OCI-LY1 (cell line): ENCODE measurements at regions not wholly inside any gene's neighbourhood (a gene's known extent, or its start where the extent isn't known, plus 50 kb on each side); places are given as distances from the start of the nearest gene placed in this dataset.

ENCODE experiments used
- H2AFZ ChIP-seq: fragments of 200-600 bp; sonication (generic), shearing (Covaris generic); 2 replicates; pipeline ENCODE4 v1.6.0; 2014; ENCODE audit warnings: antibody characterized with exemption, mild to moderate bottlenecking, low read length
- H3F3A ChIP-seq: fragments of 200-600 bp; sonication (generic), shearing (Covaris generic); 2 replicates; pipeline ENCODE4 v1.6.0; 2014; ENCODE audit warnings: mild to moderate bottlenecking, antibody characterized with exemption, low read length, moderate library complexity; ENCODE audit not compliant: insufficient read depth
- H3K27ac ChIP-seq: fragments of 200-600 bp; sonication (generic); 2 replicates; pipeline ENCODE4 v1.5.1; 2014; ENCODE audit warnings: low read length, mixed run types, mild to moderate bottlenecking, low read depth; ENCODE audit not compliant: poor library complexity, severe bottlenecking
- H3K27me3 ChIP-seq: fragments of 200-600 bp; sonication (generic); 2 replicates; pipeline ENCODE4 v1.6.0; 2014; ENCODE audit warnings: antibody characterized with exemption, mild to moderate bottlenecking, low read length, moderate library complexity; ENCODE audit not compliant: insufficient read depth
- H3K36me3 ChIP-seq: fragments of 200-600 bp; sonication (generic); 2 replicates; pipeline ENCODE4 v1.6.1; 2014; ENCODE audit warnings: mild to moderate bottlenecking, antibody characterized with exemption, low read length, moderate library complexity, mixed read lengths; ENCODE audit not compliant: insufficient read depth
- H3K4me1 ChIP-seq: fragments of 200-600 bp; sonication (generic); 2 replicates; pipeline ENCODE4 v1.5.1; 2014; ENCODE audit warnings: mild to moderate bottlenecking, low read length, moderate library complexity; ENCODE audit not compliant: insufficient read depth, severe bottlenecking
- H3K4me2 ChIP-seq: fragments of 200-600 bp; sonication (generic), shearing (Covaris generic); 2 replicates; pipeline ENCODE4 v1.6.1; 2014; ENCODE audit warnings: low read length
- H3K4me3 ChIP-seq: fragments of 200-600 bp; sonication (generic); 2 replicates; pipeline ENCODE4 v1.5.1; 2014; ENCODE audit warnings: low read length, low read depth, mild to moderate bottlenecking, mixed read lengths; ENCODE audit not compliant: poor library complexity, severe bottlenecking
- H3K79me2 ChIP-seq: fragments of 200-600 bp; shearing (Covaris generic); 2 replicates; pipeline ENCODE4 v1.6.1; 2016; ENCODE audit warnings: mixed run types, low read length, mixed read lengths; ENCODE audit not compliant: insufficient read depth
- H3K9ac ChIP-seq: fragments of 200-600 bp; sonication (generic), shearing (Covaris generic); 2 replicates; pipeline ENCODE4 v1.6.1; 2014; ENCODE audit warnings: mild to moderate bottlenecking, low read length, mixed read lengths
- H3K9me2 ChIP-seq: fragments of 200-600 bp; sonication (generic), shearing (Covaris generic); 2 replicates; pipeline ENCODE4 v1.6.1; 2014; ENCODE audit warnings: low read depth, mild to moderate bottlenecking, low read length, mixed read lengths
- H3K9me3 ChIP-seq: fragments of 200-600 bp; shearing (Covaris generic); 2 replicates; pipeline ENCODE4 v1.6.1; 2014; ENCODE audit warnings: low read length, mixed read lengths
- H4K20me1 ChIP-seq: fragments of 200-600 bp; sonication (generic), shearing (Covaris generic); 2 replicates; pipeline ENCODE4 v1.6.0; 2016; ENCODE audit warnings: mild to moderate bottlenecking, low read length; ENCODE audit not compliant: insufficient read depth
- CTCF ChIP-seq: fragments of 200-600 bp; sonication (generic), shearing (Covaris generic); IDR thresholded peaks from 2 replicates; pipeline ENCODE4 v1.5.1; 2017; ENCODE audit warnings: mild to moderate bottlenecking, antibody characterized with exemption, low read length, moderate library complexity, mixed read lengths
- EZH2 ChIP-seq: fragments of 200-600 bp; sonication (generic), shearing (Covaris generic); IDR thresholded peaks from 2 replicates; pipeline ENCODE4 v1.8.0; 2017; ENCODE audit warnings: borderline replicate concordance, mixed run types, mild to moderate bottlenecking, antibody characterized with exemption, low read length, moderate library complexity, mixed read lengths

DNA sequence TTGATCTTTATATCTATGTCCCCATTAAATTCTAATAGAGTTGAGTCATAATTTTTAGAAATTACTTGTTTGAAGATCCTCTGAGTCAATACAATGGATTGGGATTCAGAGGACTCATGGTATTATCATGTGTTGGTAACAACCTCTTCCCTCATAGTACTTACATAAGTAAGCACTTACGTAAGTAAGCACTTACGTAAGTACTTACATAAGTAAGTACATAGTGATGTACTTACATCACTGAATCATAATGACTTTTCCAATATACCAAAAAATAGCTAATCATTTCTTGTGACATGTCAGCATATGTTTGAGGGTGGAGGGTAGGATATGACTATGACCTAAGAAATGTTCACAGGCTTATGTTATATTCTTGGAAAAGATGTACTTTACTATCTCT is 740.5 kb downstream of the SORCS1 start:
- Histone ChIP-seq H3K36me3 (no peaks in the 10 kb centered on the region), H3K27me3 (no peaks in the 10 kb centered on the region), H3F3A (no peaks in the 10 kb centered on the region), H3K9me3 (no peaks in the 10 kb centered on the region), H3K9ac (no peak overlapping the region), H3K4me2 (no peak overlapping the region), H2AFZ (no peak overlapping the region), H3K27ac (no peak overlapping the region), H3K9me2 (no peaks in the 10 kb centered on the region; the same call in 1 of the 2 replicates), H4K20me1 (no peaks in the 10 kb centered on the region), H3K79me2 (no peaks in the 10 kb centered on the region), H3K4me1 (no peaks in the 10 kb centered on the region), H3K4me3 (no peak overlapping the region)
- TF ChIP-seq CTCF (no peak), EZH2 (no peak)

GRCh38 chr10:106410331-106410730 is 754.2 kb downstream of the SORCS1 start:
- Histone ChIP-seq H3K9me2 (no peaks in the 10 kb centered on the region), H3K9ac (no peak overlapping the region), H3K27me3 (no peaks in the 10 kb centered on the region), H4K20me1 (no peaks in the 10 kb centered on the region), H2AFZ (no peak overlapping the region), H3K27ac (no peak overlapping the region), H3K4me1 (no peaks in the 10 kb centered on the region), H3K36me3 (no peaks in the 10 kb centered on the region), H3K4me2 (no peak overlapping the region), H3K9me3 (no peaks in the 10 kb centered on the region), H3K79me2 (no peaks in the 10 kb centered on the region), H3K4me3 (no peak overlapping the region), H3F3A (no peaks in the 10 kb centered on the region)
- TF ChIP-seq EZH2 (no peak), CTCF (no peak)

DNA sequence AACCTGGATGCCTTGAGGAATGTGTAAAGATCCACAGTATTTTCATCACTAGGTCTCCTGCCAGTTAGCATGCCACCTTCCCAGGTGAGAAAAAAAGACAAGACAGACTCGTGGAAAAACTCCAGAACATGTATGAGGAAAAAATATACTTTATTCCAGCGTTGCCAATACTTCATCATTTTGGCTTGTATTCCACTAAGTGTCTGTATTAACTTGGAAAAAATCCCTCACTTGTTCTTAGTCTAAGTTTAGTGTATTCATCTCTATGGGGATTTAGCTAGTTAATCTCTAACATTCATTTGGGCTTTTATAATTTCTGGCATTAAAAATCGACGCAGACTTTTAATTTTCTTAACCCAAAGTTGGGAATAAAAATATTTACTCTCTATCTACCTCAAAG is 759.4 kb downstream of the SORCS1 start:
- no peaks in the 10 kb centered on the region for H3F3A ChIP-seq
- H3K36me3 ChIP-seq = no peaks in the 10 kb centered on the region
- no peaks in the 10 kb centered on the region for H3K27me3 ChIP-seq
- H3K4me3 ChIP-seq = no peak overlapping the region
- H3K4me1 ChIP-seq = no peaks in the 10 kb centered on the region
- no peak overlapping the region for H3K4me2 ChIP-seq
- no peak overlapping the region for H2AFZ ChIP-seq
- no peaks in the 10 kb centered on the region for H3K79me2 ChIP-seq
- TF ChIP-seq EZH2 (no peak), CTCF (no peak)
- no peaks in the 10 kb centered on the region for H3K9me3 ChIP-seq
- H3K9me2 ChIP-seq = no peaks in the 10 kb centered on the region
- no peaks in the 10 kb centered on the region for H4K20me1 ChIP-seq
- no peak overlapping the region for H3K27ac ChIP-seq
- H3K9ac ChIP-seq = no peak overlapping the region
